Superior temporal gyrus (tissue), 1 donor: ENCODE measurements at regions not wholly inside any gene's neighbourhood (a gene's known extent, or its start where the extent isn't known, plus 50 kb on each side); places are given as distances from the start of the nearest gene placed in this dataset.
A peak's percentile ranks its signal among the peaks of the same experiment; 100 is the strongest.
"Not testable (repeated sequence)": the region's sequence is repeated elsewhere in the genome, so short reads cannot be mapped to it uniquely, and the experiment has no call there.

Experiments
- DNase-seq: peaks from one replicate; pipeline ENCODE4 v3.0.0-alpha.2; 2016; ENCODE audit errors: extremely low spot score

DNA sequence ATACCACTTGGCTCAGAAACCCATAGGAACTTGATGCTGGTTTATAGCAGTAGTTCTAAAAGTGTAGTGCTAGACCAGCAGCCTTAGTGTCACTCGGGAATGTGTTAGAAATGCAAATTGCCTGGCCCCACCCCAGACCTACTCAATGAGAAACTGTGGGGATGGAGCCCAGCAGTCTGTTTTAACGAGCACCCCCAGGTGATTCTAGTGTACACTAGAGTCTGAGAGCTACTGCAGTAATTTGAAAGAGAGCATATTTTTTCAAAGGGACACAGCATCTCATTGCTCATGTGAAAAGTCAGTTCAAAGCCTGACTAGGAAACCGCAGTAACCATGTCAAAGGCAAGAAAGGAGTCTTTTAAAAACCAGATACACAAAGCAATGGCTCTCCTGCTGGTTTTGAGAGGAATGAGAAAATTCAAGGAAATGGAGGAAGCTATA lies 313.4 kb downstream of the SQOR start:
- DNase-seq = no peak

DNA sequence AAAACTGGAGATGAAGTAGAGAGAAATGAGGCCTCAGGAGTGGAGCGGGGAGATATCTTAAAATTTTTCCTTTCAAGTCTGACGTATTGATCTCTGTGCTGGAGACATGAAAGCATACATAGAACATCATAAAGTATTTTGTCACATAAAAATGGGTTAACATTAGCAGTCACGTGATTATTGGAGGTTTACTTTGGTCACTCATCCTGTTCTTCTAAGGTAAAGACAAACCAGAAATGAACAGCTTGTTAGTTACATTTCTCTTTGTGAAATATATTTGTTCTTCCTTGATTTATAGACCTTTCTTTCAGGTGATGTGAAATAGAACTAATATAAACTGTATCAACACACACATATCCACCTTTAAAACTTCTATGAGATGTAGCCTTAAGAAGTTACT lies 324.1 kb downstream of the SQOR start:
- DNase-seq = no peak

DNA sequence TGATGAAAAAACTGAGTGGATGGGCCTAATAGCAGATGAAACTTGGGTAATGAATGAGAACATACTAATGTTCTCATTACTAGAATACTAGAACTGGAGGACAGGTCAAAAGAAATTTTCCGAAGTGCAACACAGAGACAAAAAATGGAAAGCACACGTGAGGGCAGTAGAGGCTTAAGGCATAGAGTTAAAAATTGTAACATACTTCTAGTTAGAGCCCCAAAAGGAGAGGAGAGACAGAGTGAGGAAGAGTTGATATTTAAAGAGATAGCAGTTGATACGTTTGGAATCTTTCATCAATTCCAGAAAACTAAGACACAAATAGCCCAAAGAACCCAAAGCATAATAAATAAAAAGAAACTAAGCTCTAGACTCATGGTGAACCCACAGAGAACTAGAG lies 327.9 kb downstream of the SQOR start:
- no peak for DNase-seq

DNA sequence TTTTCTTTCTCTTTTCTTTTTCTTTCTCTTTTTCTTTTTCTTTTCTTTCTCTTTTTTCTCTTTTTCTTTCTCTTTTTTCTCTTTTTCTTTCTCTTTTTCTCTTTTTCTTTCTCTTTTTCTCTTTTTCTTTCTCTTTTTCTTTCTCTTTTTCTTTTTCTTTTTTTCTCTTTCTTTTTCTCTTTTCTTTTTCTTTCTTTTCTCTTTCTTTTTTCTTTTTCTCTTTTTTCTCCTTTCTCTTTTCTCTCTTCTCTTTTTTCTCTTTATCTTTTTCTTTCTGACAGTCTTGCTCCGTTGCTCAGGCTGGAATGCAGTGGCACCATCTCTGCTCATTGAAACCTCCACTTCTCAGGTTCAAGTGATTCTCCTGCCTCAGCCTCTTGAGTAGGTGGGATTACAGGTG lies 335.7 kb downstream of the SQOR start:
- no peak for DNase-seq

- DNase-seq = no peak
Measured at GRCh38 chr15:45980366-45980765, 345.5 kb downstream of the SQOR start.

DNA sequence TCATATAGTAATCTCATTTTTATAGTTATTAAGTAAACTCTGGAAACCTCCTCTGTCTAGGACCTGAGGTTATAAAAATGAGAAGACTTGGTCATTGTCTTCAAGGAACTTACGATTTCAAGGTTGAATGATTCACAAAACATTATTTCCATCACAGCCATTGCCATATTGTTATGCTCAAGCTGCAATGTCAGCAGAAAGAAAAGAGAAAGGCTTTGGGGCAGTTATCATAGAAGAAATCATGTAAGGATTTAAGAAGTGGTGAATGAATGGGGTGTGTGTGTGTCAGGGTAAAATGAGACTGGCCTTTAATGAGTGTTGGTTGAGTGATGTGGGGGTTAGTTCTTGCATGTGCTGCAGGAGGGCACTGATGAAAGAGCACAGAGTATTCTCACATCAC lies 346.8 kb downstream of the SQOR start:
- no peak for DNase-seq

DNA sequence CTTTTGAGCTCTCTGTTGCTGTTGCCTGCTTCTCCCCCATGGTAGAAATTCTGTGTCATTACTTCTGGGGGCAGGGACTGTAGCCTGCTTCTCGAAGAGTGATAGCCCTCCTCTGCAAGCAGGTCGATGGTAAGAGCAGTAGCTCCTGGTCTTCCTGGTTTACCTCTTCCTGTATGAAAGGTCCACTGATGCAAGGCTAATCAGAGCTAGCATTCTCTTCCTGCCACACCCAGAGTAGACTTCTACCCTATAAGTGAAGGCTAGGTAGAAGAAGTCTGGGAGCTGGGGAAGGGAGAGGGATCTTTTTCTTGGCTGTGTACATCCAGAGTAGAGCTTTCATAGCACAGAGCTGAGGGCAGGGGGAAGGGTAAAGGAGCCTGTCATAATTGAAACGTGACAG lies 357.0 kb downstream of the SQOR start:
- no peak for DNase-seq

DNA sequence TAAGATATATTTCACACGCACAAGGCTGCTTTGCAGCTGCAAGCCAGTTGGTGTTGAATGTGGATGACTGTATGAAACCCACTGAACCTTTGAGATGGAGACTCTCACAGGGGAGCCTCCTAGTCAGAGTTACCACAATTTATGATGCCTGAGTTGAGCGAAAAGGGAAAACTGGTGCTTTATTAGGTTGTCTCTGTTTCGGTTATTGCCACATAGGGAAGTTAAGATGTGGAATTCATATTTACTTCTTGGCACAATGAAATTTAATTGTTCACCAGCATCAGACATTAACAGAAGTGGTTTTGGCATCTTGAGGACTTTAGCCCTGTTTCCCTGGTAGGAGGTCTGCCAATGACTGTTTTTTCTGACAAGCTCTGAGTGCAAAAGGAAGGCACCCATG lies 358.2 kb downstream of the SQOR start:
- DNase-seq = no peak

DNA sequence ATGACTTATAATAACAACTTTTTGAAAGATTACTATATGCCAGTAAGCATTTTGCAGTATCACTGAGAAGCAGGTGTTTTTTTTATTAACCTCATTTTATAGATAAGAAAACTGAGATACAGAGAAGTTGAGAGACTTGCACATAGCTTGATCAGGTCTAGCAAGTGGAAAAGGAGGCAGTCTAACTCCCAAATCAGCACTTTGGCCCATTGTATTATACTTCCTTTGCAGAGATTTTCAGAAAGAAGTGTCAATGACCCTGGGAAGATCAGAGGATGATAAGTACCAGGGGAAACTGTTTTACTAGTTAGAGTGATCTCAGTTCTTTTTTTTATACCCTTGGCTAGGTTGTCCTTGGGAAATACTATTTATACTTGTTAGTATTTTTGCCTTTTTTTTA lies 358.7 kb downstream of the SQOR start:
- no peak for DNase-seq

GRCh38 chr15:45995800-45996199 lies 361.0 kb downstream of the SQOR start:
- DNase-seq = no peak

DNA sequence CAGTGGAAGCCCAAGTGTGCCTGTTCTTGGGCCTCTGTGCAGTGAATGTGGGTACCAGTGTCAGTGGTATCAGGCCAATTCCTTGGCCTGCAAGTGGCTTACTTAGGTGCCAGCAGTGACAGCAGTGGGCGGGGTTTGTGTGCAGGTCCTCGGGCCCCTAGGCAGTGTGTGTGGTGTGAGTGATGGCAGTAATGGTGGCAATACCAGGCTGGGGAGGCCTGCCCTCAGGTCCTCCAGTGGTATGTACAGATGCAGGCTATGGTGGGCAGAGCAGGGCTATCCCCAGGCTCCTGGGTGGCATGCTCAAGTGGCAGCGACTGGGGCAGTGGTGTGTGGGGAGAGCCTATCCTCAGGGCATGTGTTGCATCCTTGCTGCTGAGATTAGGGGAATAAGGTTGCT lies 379.7 kb downstream of the SQOR start:
- DNase-seq = no peak

- DNase-seq = no peak
Measured at GRCh38 chr15:46034755-46035154, 399.9 kb downstream of the SQOR start.

DNA sequence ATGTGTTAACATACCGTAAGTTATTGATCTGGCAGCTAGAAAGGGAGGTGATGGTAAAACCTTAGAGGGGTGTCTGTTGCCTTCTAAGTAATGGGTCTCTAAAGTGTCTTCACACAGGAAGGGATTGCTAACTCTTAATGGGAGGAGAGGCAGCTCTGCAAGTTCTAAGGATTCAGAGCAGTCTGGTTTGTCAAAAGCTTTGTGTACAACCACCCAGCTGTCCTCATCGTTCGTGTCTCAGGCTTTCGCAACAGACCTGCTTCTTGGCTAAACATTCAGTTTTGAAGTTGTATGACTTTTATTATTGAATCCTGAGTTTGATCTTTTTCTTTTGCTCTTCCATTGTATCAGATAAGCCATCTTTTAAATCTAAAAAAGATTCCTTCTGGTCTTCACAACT lies 404.9 kb downstream of the SQOR start:
- no peak for DNase-seq

DNA sequence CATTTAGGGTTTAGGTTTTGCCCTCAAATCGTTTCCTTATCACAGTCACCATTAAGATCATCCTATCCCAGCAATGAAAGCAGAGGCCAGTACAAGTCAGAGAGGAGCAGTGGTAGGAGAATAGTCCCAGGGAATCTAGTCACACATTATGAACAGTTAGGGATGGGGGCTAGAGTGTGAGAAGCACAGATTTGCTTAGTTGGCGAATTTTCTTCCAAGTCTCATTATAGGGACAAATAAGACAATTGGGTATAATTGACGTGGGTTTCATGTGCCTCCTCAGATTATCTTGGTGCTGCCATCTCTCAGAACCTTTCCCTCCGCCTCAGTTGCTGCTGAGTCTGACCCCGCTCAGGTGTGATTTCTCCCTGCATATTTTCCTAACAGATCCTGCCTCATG lies 407.1 kb downstream of the SQOR start:
- no peak for DNase-seq

GRCh38 chr15:46059921-46060594 lies 425.2 kb downstream of the SQOR start:
- no peak for DNase-seq

DNA sequence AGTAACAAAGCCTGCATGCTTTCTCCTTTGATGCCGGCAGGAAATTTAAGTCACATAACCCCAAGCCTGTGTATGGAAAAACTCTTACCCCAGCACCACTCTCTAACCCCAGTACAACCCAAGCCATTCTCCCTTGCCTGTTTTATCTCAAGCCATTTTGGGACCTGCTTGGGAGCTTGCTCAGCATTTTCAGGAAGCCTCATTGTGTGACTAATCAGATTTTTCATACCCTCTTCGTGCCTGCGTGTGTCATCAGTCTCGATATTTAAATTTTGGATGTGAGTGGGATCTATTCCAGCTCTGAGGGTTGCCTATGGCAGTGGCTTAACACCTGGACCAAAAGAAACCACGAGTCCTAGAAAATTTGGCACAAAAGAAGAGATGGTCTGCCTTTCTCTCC lies 426.2 kb downstream of the SQOR start:
- DNase-seq = no peak

- DNase-seq = no peak
Measured at GRCh38 chr15:46077220-46077619, 442.4 kb downstream of the SQOR start.

DNA sequence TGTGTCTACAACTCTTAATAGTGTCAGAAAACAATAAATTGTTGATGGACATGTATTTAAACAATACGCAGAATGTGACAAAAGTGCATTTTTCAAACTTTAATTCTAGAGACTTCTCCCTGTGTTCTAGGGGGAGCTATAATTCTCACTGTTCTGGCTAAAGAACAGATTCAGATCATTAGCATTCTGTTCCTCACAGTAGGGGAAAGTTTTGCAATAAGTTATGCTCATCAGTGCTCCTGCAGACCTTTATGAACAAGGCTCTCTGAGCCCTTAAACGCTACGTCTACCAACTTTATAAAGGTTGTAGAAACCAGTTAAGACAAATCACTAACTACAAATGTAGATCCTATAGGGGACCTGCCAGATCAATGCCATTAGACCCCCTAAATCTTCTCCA lies 444.2 kb downstream of the SQOR start:
- no peak for DNase-seq

GRCh38 chr15:46080016-46080415 lies 445.2 kb downstream of the SQOR start:
- DNase-seq = no peak

- DNase-seq = no peak
Measured at GRCh38 chr15:46088486-46089445, 453.9 kb downstream of the SQOR start.

DNA sequence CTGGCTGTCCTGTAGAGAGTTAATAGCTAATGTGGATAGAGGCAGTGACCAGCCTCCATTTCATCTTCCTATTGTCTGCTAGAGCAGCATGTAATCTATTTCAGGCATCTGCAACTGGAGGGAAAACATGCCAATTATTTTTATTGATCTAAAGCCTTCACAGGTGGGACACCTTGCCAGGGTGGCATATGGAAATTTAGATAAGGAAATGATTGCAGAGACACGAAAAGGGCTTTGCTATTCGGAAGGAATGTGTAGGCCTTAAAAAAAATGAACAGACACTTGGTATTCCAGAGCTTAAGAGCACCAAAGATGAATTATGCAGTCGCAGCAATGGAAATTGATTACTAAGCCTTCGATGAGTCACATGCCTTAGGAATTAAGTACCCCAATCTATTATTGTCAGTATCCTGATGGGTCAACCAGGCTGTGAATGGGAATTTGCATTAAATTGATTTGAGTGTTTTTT lies 454.7 kb downstream of the SQOR start:
- DNase-seq = no peak

- peak; percentile 63 for DNase-seq
Measured at GRCh38 chr15:46091860-46092450, 457.1 kb downstream of the SQOR start.

GRCh38 chr15:46098006-46098405 lies 463.2 kb downstream of the SQOR start:
- not testable (repeated sequence) for DNase-seq
